ENCODE measurements at regions not wholly inside any gene's neighbourhood (a gene's known extent, or its start where the extent isn't known, plus 50 kb on each side); places are given as distances from the start of the nearest gene placed in this dataset.

DNA sequence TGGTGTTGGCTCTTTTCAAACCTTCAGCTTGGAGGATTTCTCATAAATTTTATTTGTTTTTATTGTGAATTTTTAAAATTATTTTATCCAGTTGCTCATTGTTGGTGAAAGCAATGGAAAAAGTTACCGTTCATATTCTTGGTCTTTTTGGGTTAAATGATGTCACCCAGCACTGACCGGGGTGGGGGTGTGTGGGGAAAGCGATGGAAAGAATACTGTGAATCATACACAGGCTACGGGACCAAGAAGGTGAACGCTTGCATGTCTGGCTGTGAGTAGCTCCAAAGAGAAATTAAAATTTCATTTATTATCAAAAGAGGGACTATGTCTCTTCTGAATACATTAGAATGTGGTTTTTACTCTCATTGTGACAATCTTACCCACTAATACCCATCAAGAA lies 430.1 kb downstream of the AEBP2 start:
- H2BK20ac ChIP-seq (ENCODE audit: low read depth, low read length) = no peak overlapping the region
- no peak overlapping the region for H3K4me2 ChIP-seq (ENCODE audit: low read depth, low read length)
- DNase-seq (no peak), ATAC-seq (ENCODE audit: low read depth) (no peak)
- H4K20me1 ChIP-seq (ENCODE audit: insufficient read depth, low read length) = no peaks in the 10 kb centered on the region
- no peak overlapping the region for H2BK5ac ChIP-seq (ENCODE audit: low read depth, low read length, poor library complexity, severe bottlenecking)
- no peak overlapping the region for H3K4me3 ChIP-seq (ENCODE audit: insufficient read depth, low read depth, low read length)
- no peak overlapping the region for H2AK9ac ChIP-seq (replicated peaks; ENCODE audit: low read depth, low read length, poor library complexity)
- no peak overlapping the region for H2AFZ ChIP-seq (replicated peaks; ENCODE audit: low read length, poor library complexity)
- H3K27me3 ChIP-seq (ENCODE audit: control insufficient read depth, insufficient read depth, low read length) = no peaks in the 10 kb centered on the region
- H3K14ac ChIP-seq (replicated peaks; ENCODE audit: low read depth, low read length) = no peak overlapping the region
- no peaks in the 10 kb centered on the region for H3K4me1 ChIP-seq (ENCODE audit: control insufficient read depth, insufficient read depth, low read length)
- intact Hi-C loops (cut with micrococcal nuclease) = no loop called here
- POLR2A ChIA-PET (ENCODE audit: unreplicated experiment) = no interaction called here
- H3K56ac ChIP-seq (ENCODE audit: extremely low read depth, insufficient read depth, low read length) = no peak overlapping the region
- H3K36me3 ChIP-seq (ENCODE audit: control insufficient read depth, insufficient read depth, low read length) = no peaks in the 10 kb centered on the region
- H4K8ac ChIP-seq (ENCODE audit: low read depth in 2 of 2, low read length in 2 of 2) = no peak overlapping the region
- no peak overlapping the region for H4K91ac ChIP-seq (ENCODE audit: insufficient read depth, low read depth, low read length)
- CTCF ChIA-PET = interaction anchor here (0.8 kb wide), 1 partner anchor 112 kb away, joined by 4 read pairs; no protein-coding TSS in a partner anchor
- 100% methylated on average over 1 of the region's 5 CpGs; no CpG with 5 or more reads in 1 of the 2 experiments for whole genome bisulfite sequencing, 2 experiments (ENCODE audit: extremely low coverage in 2 of 2, insufficient read length in 1 of 2)
- no peak overlapping the region for H3K27ac ChIP-seq (ENCODE audit: insufficient read depth, low read length)
- no peaks in the 10 kb centered on the region for H3K79me1 ChIP-seq (ENCODE audit: low read depth in 1 of 2, low read length in 2 of 2)
- H3K23ac ChIP-seq (ENCODE audit: low read depth, low read length) = no peak overlapping the region
- no peak overlapping the region for H2AK5ac ChIP-seq (ENCODE audit: low read depth, low read length)
- BruUV-seq (replicated peaks) = no TSS peak
- no peaks in the 10 kb centered on the region for H3K9me3 ChIP-seq (ENCODE audit: control insufficient read depth, insufficient read depth, low read length)
- in situ Hi-C loops (cut with MboI; ENCODE audit: low sequenced_read_pairs) = no loop called here
- no peaks in the 10 kb centered on the region for H3K9me1 ChIP-seq (ENCODE audit: insufficient read depth, low read length)
- H2BK120ac ChIP-seq (ENCODE audit: low read depth, low read length) = no peak overlapping the region
- H3K18ac ChIP-seq (ENCODE audit: low read depth, low read length) = no peak overlapping the region
- H3K4ac ChIP-seq (ENCODE audit: low read depth, low read length) = no peak overlapping the region
- no peak overlapping the region for H4K5ac ChIP-seq (ENCODE audit: low read depth, low read length)
- TF ChIP-seq RAD21 (IDR thresholded peaks at IDR 0.05; ENCODE audit: low read length) = no peak
- TF ChIP-seq, protein P1, sequence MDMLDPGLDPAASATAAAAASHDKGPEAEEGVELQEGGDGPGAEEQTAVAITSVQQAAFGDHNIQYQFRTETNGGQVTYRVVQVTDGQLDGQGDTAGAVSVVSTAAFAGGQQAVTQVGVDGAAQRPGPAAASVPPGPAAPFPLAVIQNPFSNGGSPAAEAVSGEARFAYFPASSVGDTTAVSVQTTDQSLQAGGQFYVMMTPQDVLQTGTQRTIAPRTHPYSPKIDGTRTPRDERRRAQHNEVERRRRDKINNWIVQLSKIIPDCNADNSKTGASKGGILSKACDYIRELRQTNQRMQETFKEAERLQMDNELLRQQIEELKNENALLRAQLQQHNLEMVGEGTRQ (IDR thresholded peaks at IDR 0.05; ENCODE audit: low read depth, low read length) = no peak
- TF ChIP-seq, protein P2, sequence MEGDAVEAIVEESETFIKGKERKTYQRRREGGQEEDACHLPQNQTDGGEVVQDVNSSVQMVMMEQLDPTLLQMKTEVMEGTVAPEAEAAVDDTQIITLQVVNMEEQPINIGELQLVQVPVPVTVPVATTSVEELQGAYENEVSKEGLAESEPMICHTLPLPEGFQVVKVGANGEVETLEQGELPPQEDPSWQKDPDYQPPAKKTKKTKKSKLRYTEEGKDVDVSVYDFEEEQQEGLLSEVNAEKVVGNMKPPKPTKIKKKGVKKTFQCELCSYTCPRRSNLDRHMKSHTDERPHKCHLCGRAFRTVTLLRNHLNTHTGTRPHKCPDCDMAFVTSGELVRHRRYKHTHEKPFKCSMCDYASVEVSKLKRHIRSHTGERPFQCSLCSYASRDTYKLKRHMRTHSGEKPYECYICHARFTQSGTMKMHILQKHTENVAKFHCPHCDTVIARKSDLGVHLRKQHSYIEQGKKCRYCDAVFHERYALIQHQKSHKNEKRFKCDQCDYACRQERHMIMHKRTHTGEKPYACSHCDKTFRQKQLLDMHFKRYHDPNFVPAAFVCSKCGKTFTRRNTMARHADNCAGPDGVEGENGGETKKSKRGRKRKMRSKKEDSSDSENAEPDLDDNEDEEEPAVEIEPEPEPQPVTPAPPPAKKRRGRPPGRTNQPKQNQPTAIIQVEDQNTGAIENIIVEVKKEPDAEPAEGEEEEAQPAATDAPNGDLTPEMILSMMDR (conservative IDR thresholded peaks at IDR 0.05; ENCODE audit: low read depth, low read length) = no peak
- no peak for TF ChIP-seq CEBPB (IDR thresholded peaks at IDR 0.05; ENCODE audit: low read depth, low read length)
- TF ChIP-seq RFX5 (IDR thresholded peaks at IDR 0.05; ENCODE audit: low read depth, low read length) = no peak
- no peak for TF ChIP-seq POLR2A (IDR thresholded peaks at IDR 0.05; ENCODE audit: low read depth, low read length)
- TF ChIP-seq MAFK (IDR thresholded peaks at IDR 0.05; ENCODE audit: low read depth, low read length) = no peak
- TF ChIP-seq MAZ (IDR thresholded peaks at IDR 0.05; ENCODE audit: borderline replicate concordance, low read depth, low read length) = no peak
- no peak for TF ChIP-seq MXI1 (IDR thresholded peaks at IDR 0.05; ENCODE audit: borderline replicate concordance, low read depth, low read length)
- no peak for TF ChIP-seq FOS (IDR thresholded peaks at IDR 0.05; ENCODE audit: low read depth, low read length)
- no peak for TF ChIP-seq CHD1 (IDR thresholded peaks at IDR 0.05; ENCODE audit: low read depth, low read length)
- TF ChIP-seq, protein P3, sequence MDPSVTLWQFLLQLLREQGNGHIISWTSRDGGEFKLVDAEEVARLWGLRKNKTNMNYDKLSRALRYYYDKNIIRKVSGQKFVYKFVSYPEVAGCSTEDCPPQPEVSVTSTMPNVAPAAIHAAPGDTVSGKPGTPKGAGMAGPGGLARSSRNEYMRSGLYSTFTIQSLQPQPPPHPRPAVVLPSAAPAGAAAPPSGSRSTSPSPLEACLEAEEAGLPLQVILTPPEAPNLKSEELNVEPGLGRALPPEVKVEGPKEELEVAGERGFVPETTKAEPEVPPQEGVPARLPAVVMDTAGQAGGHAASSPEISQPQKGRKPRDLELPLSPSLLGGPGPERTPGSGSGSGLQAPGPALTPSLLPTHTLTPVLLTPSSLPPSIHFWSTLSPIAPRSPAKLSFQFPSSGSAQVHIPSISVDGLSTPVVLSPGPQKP (IDR thresholded peaks at IDR 0.05; ENCODE audit: borderline replicate concordance, low read depth, low read length) = no peak
- no peak for TF ChIP-seq SMC3 (IDR thresholded peaks at IDR 0.05; ENCODE audit: low read depth, low read length)
- no peak for TF ChIP-seq NFE2L2 (IDR thresholded peaks at IDR 0.05; ENCODE audit: low read depth, low read length)
- TF ChIP-seq RCOR1 (IDR thresholded peaks at IDR 0.05; ENCODE audit: insufficient replicate concordance, low read length) = no peak
- TF ChIP-seq BHLHE40 (IDR thresholded peaks at IDR 0.05; ENCODE audit: low read depth, low read length) = no peak
- dilution Hi-C loops (cut with HindIII; ENCODE audit: low sequenced_read_pairs, unreplicated experiment) = no loop called here
- no peak overlapping the region for H3K9ac ChIP-seq (ENCODE audit: low read depth, low read length)
- no peak overlapping the region for H2BK15ac ChIP-seq (ENCODE audit: low read depth, low read length)
